Right lobe of liver (tissue), 4 donors: ENCODE measurements at regions not wholly inside any gene's neighbourhood (a gene's known extent, or its start where the extent isn't known, plus 50 kb on each side); places are given as distances from the start of the nearest gene placed in this dataset.

ENCODE experiments used
- POLR2A ChIP-seq: fragments of 450-650 bp; IDR thresholded peaks from one replicate; pipeline ENCODE4 v1.6.1; 2017; ENCODE audit warnings: antibody characterized with exemption, mild to moderate bottlenecking
- TF ChIP-seq, protein P1 (sequence below), 4 donors: fragments of 200-600 bp in 3 of 4; fragments of 450-650 bp in 1 of 4; IDR thresholded peaks; one replicate each; pipeline versions ENCODE4 v1.5.1 to v1.8.0; 2016 to 2022; ENCODE audit warnings: antibody characterized with exemption in 4 of 4, mild to moderate bottlenecking in 2 of 4
- donor health status: DM: no; HTN: no; CAD: no.
- donor health status: DM: no; HTN: no; CAD: no.
- donor health status: DM: no; HTN: yes; CAD: no.

DNA sequence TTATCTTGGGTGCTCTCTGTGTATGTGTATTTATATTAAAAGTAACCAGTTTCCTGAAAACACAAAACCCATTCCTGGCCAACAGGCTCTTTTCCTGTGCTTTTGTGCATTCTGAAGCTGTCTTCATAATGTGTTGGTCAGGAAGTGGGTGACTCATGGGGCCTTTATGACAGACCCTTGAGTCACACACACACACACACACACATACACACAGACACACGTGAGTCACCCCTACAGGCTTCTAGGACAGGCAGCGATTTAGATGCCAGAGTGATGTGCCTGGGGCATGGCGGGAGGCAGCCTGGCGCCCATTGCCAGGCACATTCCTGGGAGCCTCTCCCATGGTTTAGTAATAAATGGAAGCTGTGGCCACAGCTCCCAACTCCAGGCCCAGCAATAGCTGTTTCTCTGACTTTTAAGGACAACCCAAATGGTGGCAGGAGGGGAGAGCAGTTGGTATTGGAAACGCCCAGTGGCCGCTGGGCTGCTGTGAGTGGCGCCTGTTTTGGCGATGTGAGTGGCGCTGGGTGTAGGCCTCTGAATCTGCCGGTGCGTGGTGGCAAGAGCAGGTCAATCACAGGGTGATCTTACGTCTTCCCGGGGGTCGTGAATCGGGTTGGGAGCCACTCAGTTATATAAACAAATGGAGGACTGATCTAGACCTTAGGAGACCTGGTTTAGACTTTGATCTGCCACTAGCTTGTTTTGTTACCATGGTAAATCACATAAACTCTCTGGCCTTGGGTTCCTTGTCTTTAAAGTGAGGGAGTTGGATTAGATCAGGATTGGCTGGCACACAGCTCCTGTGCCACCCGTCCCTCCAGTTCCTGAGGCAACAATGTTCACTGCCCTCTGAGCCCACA is 150.7 kb upstream of the DLX2 start:
- TF ChIP-seq, protein P1, sequence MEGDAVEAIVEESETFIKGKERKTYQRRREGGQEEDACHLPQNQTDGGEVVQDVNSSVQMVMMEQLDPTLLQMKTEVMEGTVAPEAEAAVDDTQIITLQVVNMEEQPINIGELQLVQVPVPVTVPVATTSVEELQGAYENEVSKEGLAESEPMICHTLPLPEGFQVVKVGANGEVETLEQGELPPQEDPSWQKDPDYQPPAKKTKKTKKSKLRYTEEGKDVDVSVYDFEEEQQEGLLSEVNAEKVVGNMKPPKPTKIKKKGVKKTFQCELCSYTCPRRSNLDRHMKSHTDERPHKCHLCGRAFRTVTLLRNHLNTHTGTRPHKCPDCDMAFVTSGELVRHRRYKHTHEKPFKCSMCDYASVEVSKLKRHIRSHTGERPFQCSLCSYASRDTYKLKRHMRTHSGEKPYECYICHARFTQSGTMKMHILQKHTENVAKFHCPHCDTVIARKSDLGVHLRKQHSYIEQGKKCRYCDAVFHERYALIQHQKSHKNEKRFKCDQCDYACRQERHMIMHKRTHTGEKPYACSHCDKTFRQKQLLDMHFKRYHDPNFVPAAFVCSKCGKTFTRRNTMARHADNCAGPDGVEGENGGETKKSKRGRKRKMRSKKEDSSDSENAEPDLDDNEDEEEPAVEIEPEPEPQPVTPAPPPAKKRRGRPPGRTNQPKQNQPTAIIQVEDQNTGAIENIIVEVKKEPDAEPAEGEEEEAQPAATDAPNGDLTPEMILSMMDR (IDR thresholded peaks at IDR 0.05), result no peak
- TF ChIP-seq POLR2A, result no peak
